Upper lobe of left lung (tissue), 4 donors: ENCODE measurements at regions not wholly inside any gene's neighbourhood (a gene's known extent, or its start where the extent isn't known, plus 50 kb on each side); places are given as distances from the start of the nearest gene placed in this dataset.

Experiments
- POLR2AphosphoS5 ChIP-seq, 2 donors: sonication (generic); formaldehyde crosslinking; IDR thresholded peaks; one replicate each; pipeline ENCODE4 v1.5.1; 2017; ENCODE audit warnings: antibody characterized with exemption in 2 of 2
- TF ChIP-seq, protein P1 (sequence below), 6 experiments: fragments of 450-650 bp in 4 of 6; fragments of 200-600 bp in 2 of 6; sonication (generic) in 2 of 6; IDR thresholded peaks; one replicate each; pipeline ENCODE4 v1.5.1; 2016 to 2019; ENCODE audit warnings: antibody characterized with exemption in 6 of 6

DNA sequence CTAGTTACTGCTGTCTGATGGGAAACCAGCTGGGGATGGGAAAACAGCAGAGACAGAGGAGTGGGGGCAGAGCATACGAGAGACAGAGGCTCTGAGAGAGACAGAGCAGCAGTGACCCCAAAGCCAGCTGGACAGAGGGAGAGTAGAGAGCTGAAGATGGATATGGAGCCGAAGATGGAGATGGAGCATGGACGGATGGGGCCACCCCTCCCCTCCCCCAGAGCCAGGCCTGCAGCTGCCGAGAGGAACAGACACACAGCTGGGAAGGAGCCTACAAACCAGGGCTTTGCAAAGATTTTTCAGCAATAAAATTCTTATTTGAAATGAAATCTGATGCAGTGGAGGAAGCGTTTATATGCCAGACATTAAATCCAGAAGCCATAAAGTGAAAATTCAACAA lies 167.6 kb upstream of the LINGO1 start:
- TF ChIP-seq POLR2AphosphoS5 (IDR thresholded peaks at IDR 0.05) = no peak
- TF ChIP-seq, protein P1, sequence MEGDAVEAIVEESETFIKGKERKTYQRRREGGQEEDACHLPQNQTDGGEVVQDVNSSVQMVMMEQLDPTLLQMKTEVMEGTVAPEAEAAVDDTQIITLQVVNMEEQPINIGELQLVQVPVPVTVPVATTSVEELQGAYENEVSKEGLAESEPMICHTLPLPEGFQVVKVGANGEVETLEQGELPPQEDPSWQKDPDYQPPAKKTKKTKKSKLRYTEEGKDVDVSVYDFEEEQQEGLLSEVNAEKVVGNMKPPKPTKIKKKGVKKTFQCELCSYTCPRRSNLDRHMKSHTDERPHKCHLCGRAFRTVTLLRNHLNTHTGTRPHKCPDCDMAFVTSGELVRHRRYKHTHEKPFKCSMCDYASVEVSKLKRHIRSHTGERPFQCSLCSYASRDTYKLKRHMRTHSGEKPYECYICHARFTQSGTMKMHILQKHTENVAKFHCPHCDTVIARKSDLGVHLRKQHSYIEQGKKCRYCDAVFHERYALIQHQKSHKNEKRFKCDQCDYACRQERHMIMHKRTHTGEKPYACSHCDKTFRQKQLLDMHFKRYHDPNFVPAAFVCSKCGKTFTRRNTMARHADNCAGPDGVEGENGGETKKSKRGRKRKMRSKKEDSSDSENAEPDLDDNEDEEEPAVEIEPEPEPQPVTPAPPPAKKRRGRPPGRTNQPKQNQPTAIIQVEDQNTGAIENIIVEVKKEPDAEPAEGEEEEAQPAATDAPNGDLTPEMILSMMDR (IDR thresholded peaks at IDR 0.05) = no peak
